ENCODE measurements at regions not wholly inside any gene's neighbourhood (a gene's known extent, or its start where the extent isn't known, plus 50 kb on each side); places are given as distances from the start of the nearest gene placed in this dataset.

GRCh38 chr15:26357653-26358052, 415.2 kb downstream of the GABRB3 start:
- TF ChIP-seq CTCF (IDR thresholded peaks at IDR 0.05; ENCODE audit: insufficient read depth, low read depth, low read length) (no peak), EZH2 (IDR thresholded peaks at IDR 0.05; ENCODE audit: insufficient read depth, low read length) (no peak)

All from astrocyte (in vitro differentiated cells and primary cell).